HFF-Myc (cell line): ENCODE measurements at regions not wholly inside any gene's neighbourhood (a gene's known extent, or its start where the extent isn't known, plus 50 kb on each side); places are given as distances from the start of the nearest gene placed in this dataset.

Experiments used
- DNase-seq: peaks from one replicate; pipeline ENCODE4 v3.0.0-alpha.2; 2011; ENCODE audit warnings: low read depth; ENCODE audit errors: extremely low read depth
- H3K4me3 ChIP-seq: replicated peaks from 2 replicates; pipeline ENCODE4 v1.5.1; 2011; ENCODE audit warnings: low read depth, mild to moderate bottlenecking, control low read depth, low read length
- TF ChIP-seq, protein P1 (sequence below): IDR thresholded peaks from 2 replicates; pipeline ENCODE4 v1.5.1; 2012; ENCODE audit warnings: mild to moderate bottlenecking, low read depth, low read length, control low read depth; ENCODE audit errors: missing control alignments

DNA sequence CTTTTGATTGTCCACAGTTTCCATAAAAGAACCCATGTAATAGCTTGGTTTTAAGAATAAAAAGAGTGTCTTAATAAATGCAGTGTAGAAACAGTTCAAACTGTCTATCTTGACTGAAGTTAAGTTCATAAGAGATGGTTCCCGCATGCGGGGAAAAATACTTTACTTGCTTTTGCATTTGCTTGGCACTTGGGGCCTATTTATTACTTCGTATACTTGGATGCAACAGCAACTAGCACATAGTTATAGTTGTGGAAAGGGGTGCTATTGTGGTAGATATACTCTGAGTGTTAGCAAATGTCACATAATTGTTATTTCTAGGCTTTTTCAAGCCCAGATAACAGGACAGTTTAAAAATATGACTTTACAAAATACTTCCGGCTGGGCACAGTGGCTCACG is 97.7 kb upstream of the HMGCLL1 start:
- no peak overlapping the region for H3K4me3 ChIP-seq
- TF ChIP-seq, protein P1, sequence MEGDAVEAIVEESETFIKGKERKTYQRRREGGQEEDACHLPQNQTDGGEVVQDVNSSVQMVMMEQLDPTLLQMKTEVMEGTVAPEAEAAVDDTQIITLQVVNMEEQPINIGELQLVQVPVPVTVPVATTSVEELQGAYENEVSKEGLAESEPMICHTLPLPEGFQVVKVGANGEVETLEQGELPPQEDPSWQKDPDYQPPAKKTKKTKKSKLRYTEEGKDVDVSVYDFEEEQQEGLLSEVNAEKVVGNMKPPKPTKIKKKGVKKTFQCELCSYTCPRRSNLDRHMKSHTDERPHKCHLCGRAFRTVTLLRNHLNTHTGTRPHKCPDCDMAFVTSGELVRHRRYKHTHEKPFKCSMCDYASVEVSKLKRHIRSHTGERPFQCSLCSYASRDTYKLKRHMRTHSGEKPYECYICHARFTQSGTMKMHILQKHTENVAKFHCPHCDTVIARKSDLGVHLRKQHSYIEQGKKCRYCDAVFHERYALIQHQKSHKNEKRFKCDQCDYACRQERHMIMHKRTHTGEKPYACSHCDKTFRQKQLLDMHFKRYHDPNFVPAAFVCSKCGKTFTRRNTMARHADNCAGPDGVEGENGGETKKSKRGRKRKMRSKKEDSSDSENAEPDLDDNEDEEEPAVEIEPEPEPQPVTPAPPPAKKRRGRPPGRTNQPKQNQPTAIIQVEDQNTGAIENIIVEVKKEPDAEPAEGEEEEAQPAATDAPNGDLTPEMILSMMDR: no peak
- no peak for DNase-seq

DNA sequence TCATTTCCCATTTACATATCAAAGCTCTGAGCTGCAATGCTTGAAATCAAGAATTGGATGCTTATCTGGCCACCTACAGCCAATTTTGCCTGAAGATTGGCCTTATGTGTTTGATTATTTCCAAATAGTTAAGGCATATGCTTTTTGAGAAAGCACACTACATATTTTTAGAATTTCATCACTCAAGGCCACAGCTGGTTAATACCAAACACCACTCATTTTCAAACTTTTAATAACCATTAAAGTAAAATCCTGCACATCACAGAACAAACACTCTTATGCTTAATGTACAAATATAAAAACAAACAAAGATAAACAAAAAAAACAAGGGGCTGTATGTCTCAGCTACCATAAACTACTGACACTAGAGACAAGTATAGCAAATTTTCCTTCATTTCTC is 96.9 kb upstream of the HMGCLL1 start:
- TF ChIP-seq, protein P1: no peak
- DNase-seq: no peak
- H3K4me3 ChIP-seq: no peak overlapping the region

DNA sequence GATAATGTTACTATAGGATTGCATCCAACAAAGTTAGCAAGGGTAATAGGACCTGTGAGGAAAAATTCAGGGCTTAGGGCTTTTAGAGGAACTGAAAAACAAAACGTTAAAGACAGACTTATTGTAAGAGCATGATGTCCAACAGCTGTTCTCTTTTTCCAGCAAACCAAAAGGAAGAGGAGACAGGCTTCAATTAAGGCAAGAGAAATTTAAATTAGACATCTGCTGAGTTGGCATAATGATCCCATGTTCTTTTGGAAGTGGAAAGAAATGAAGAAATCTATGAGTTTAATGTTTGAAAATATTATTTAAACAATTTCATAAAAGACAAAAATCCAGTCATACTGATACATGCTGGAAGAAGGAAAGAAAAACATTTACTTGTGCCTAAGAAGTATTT is 95.7 kb upstream of the HMGCLL1 start:
- DNase-seq: no peak
- TF ChIP-seq, protein P1: no peak
- no peak overlapping the region for H3K4me3 ChIP-seq

DNA sequence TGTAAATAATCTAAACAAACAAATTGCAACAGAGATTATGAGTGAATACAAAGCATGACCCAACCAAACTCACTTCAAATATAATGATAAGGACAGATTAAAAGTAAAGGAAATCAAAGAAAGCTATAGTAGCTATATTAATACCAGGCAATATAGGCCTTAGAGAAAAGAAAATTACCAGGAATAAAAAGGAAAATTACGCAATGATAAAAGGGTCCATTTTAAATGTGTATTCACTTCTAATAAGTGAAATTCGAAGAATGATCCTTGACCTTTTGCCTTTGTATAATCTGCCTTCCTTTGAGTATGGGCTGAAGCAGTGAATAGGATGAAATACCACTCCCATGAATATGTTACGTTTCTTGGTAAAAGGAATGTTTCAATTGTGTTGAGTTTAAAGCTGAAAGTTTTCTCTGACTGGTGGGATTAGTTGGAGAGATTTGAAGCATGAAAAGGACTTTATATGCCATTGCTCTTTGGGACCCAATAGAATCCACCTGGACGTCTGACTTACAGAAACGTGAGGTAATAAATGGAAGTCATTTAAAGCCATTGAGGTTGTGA is 91.9 kb upstream of the HMGCLL1 start:
- DNase-seq: no peak

DNA sequence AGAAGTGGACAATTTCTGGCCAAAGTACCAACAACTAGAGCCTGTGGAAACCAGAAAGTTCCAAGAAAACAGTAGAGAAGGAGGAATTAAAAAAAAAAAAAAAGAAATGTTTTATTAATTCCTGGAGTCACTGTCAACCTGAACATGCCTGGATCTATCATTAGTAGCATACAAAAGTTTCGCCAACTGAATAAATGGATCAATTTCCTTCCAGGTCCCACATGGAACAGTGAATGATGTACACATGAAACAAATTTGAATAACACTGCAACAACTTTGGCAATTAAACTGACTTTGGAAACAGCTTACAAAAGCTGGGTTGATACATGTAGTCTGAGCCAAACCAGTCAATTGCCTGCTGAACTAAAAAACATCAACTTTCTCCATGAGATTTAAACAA is 90.0 kb upstream of the HMGCLL1 start:
- TF ChIP-seq, protein P1: no peak
- no peak for DNase-seq
- no peak overlapping the region for H3K4me3 ChIP-seq

More for the DNA sequence above, 91.9 kb upstream of the HMGCLL1 start:
- TF ChIP-seq, protein P1: no peak
- no peak overlapping the region for H3K4me3 ChIP-seq

- H3K4me3 ChIP-seq: no peak overlapping the region
- DNase-seq: no peak
- TF ChIP-seq, protein P1: no peak
Observed at GRCh38 chr6:55668591-55668990, 89.6 kb upstream of the HMGCLL1 start.

- DNase-seq: no peak
Observed at GRCh38 chr6:55667341-55667740, 88.3 kb upstream of the HMGCLL1 start.

More at GRCh38 chr6:55667341-55667740, 88.3 kb upstream of the HMGCLL1 start:
- TF ChIP-seq, protein P1: no peak
- no peak overlapping the region for H3K4me3 ChIP-seq
